ENCODE measurements at regions not wholly inside any gene's neighbourhood (a gene's known extent, or its start where the extent isn't known, plus 50 kb on each side); places are given as distances from the start of the nearest gene placed in this dataset.
A peak's percentile ranks its signal among the peaks of the same experiment; 100 is the strongest.
"Not testable (repeated sequence)": the region's sequence is repeated elsewhere in the genome, so short reads cannot be mapped to it uniquely, and the experiment has no call there.

- H3K27me3 ChIP-seq; H3K27ac ChIP-seq; H3K4me1 ChIP-seq (ENCODE audit: control insufficient read depth in 1 of 2, insufficient read depth in 1 of 2, low read depth in 1 of 2, low read length in 1 of 2); H3K36me3 ChIP-seq; H3K9me3 ChIP-seq; H3K4me3 ChIP-seq (ENCODE audit: low read depth in 1 of 2, low read length in 1 of 2): not testable (repeated sequence)
Measured at GRCh38 chr16:21487956-21488355, 111.4 kb upstream of the METTL9 start.

- not testable (repeated sequence) for H3K27me3 ChIP-seq; H3K4me3 ChIP-seq (ENCODE audit: low read depth in 1 of 2, low read length in 1 of 2); H3K4me1 ChIP-seq (ENCODE audit: control insufficient read depth in 1 of 2, insufficient read depth in 1 of 2, low read depth in 1 of 2, low read length in 1 of 2); H3K9me3 ChIP-seq; H3K27ac ChIP-seq; H3K36me3 ChIP-seq
Measured at GRCh38 chr16:21499046-21499445, 100.3 kb upstream of the METTL9 start.

- not testable (repeated sequence) for H3K36me3 ChIP-seq; H3K9me3 ChIP-seq; H3K4me1 ChIP-seq (ENCODE audit: control insufficient read depth in 1 of 2, insufficient read depth in 1 of 2, low read depth in 1 of 2, low read length in 1 of 2); H3K27me3 ChIP-seq
- Histone ChIP-seq H3K27ac (peak overlapping the region; percentile 93), H3K4me3 (ENCODE audit: low read depth in 1 of 2, low read length in 1 of 2) (peak overlapping the region; percentile 75 to 78)
Measured at GRCh38 chr16:21501223-21501868, 98.0 kb upstream of the METTL9 start.

GRCh38 chr16:21501869-21502667 is 97.3 kb upstream of the METTL9 start:
- no peaks in the 10 kb centered on the region for H3K9me3 ChIP-seq
- H3K4me3 ChIP-seq (ENCODE audit: low read depth in 1 of 2, low read length in 1 of 2): peak overlapping the region; percentile 75 to 78
- no peaks in the 10 kb centered on the region for H3K36me3 ChIP-seq
- peak overlapping the region; percentile 93 for H3K27ac ChIP-seq
- H3K27me3 ChIP-seq: no peaks in the 10 kb centered on the region
- peak; percentile 17 for TF ChIP-seq CTCF (IDR thresholded peaks at IDR 0.05)
- peaks cover 13 to 16% of the 10 kb centered on the region in 2 experiments for H3K4me1 ChIP-seq (ENCODE audit: control insufficient read depth in 1 of 2, insufficient read depth in 1 of 2, low read depth in 1 of 2, low read length in 1 of 2)

- not testable (repeated sequence) for H3K36me3 ChIP-seq, H3K27me3 ChIP-seq
Measured at GRCh38 chr16:21503574-21503920, 95.8 kb upstream of the METTL9 start.

GRCh38 chr16:21503941-21504832 is 95.2 kb upstream of the METTL9 start:
- H3K9me3 ChIP-seq; H3K36me3 ChIP-seq; H3K27me3 ChIP-seq; H3K27ac ChIP-seq; H3K4me3 ChIP-seq (ENCODE audit: low read depth in 1 of 2, low read length in 1 of 2): not testable (repeated sequence)
- peaks cover 17 to 18% of the 10 kb centered on the region in 2 experiments for H3K4me1 ChIP-seq (ENCODE audit: control insufficient read depth in 1 of 2, insufficient read depth in 1 of 2, low read depth in 1 of 2, low read length in 1 of 2)

More at GRCh38 chr16:21503574-21503920, 95.8 kb upstream of the METTL9 start:
- H3K4me1 ChIP-seq (ENCODE audit: control insufficient read depth in 1 of 2, insufficient read depth in 1 of 2, low read depth in 1 of 2, low read length in 1 of 2): peaks cover 17 to 18% of the 10 kb centered on the region in 2 experiments
- not testable (repeated sequence) for H3K9me3 ChIP-seq; H3K27ac ChIP-seq; H3K4me3 ChIP-seq (ENCODE audit: low read depth in 1 of 2, low read length in 1 of 2)

- H3K9me3 ChIP-seq; H3K36me3 ChIP-seq; H3K27ac ChIP-seq; H3K27me3 ChIP-seq; H3K4me3 ChIP-seq (ENCODE audit: low read depth in 1 of 2, low read length in 1 of 2): not testable (repeated sequence)
- H3K4me1 ChIP-seq (ENCODE audit: control insufficient read depth in 1 of 2, insufficient read depth in 1 of 2, low read depth in 1 of 2, low read length in 1 of 2): peaks cover 17 to 18% of the 10 kb centered on the region in 2 experiments
Measured at GRCh38 chr16:21505751-21506520, 93.4 kb upstream of the METTL9 start.

GRCh38 chr16:21506857-21507456 is 92.4 kb upstream of the METTL9 start:
- H3K4me1 ChIP-seq (ENCODE audit: control insufficient read depth in 1 of 2, insufficient read depth in 1 of 2, low read depth in 1 of 2, low read length in 1 of 2): peaks cover 17 to 18% of the 10 kb centered on the region in 2 experiments
- peak overlapping the region; percentile 37 to 40 for H3K4me3 ChIP-seq (ENCODE audit: low read depth in 1 of 2, low read length in 1 of 2)
- H3K36me3 ChIP-seq, H3K27me3 ChIP-seq, H3K9me3 ChIP-seq: not testable (repeated sequence)
- peak overlapping the region; percentile 72 for H3K27ac ChIP-seq

- H3K27ac ChIP-seq; H3K27me3 ChIP-seq; H3K36me3 ChIP-seq; H3K9me3 ChIP-seq; H3K4me3 ChIP-seq (ENCODE audit: low read depth in 1 of 2, low read length in 1 of 2): not testable (repeated sequence)
- H3K4me1 ChIP-seq (ENCODE audit: control insufficient read depth in 1 of 2, insufficient read depth in 1 of 2, low read depth in 1 of 2, low read length in 1 of 2): peaks cover 14 to 15% of the 10 kb centered on the region in 2 experiments
Measured at GRCh38 chr16:21507631-21508305, 91.6 kb upstream of the METTL9 start.

- H3K9me3 ChIP-seq; H3K27me3 ChIP-seq; H3K4me3 ChIP-seq (ENCODE audit: low read depth in 1 of 2, low read length in 1 of 2); H3K27ac ChIP-seq; H3K36me3 ChIP-seq: not testable (repeated sequence)
- peaks cover 14% of the 10 kb centered on the region in 2 experiments for H3K4me1 ChIP-seq (ENCODE audit: control insufficient read depth in 1 of 2, insufficient read depth in 1 of 2, low read depth in 1 of 2, low read length in 1 of 2)
Measured at GRCh38 chr16:21508661-21509436, 90.5 kb upstream of the METTL9 start.
